ENCODE measurements at regions not wholly inside any gene's neighbourhood (a gene's known extent, or its start where the extent isn't known, plus 50 kb on each side); places are given as distances from the start of the nearest gene placed in this dataset.

DNA sequence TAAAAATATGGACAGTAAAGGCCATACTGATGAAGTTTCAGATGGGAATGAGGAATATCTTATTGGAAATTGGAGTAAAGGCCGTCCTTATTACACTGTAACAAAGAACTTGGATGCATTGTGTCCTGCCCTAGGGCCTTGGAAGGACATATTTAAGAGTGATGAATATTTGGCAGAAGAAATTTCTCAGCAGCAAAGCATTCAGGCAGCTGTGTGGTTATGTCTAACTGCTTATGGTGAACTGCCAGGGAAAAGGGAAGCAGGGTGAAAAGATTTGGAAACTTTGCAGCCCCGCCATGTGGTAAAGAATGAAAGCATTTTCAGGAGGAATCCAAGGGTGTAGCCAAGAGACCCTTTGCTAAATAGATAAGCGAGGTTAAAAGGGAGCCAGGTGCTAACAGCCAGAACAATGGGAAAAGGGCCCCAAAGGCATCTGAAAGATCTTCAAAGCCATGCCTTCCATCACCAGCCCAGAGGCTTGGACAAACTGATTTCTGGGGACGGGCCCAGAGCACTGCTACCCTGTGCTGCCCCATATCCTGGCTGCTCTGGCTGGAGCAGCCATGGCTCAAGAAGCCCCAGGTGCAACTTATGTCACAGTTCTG is 200.0 kb downstream of the PTPRU start:
- Histone ChIP-seq H3K27me3 (ENCODE audit: control insufficient read depth in 4 of 4, insufficient read depth in 4 of 4, low read length in 3 of 4) (no peaks in the 10 kb centered on the region), H3K4me1 (ENCODE audit: control insufficient read depth in 4 of 4, insufficient read depth in 4 of 4, low read length in 3 of 4) (no peaks in the 10 kb centered on the region), H3K27ac (ENCODE audit: low read depth in 1 of 2, low read length in 2 of 2) (no peak overlapping the region), H3K4me3 (ENCODE audit: low read depth in 1 of 3, low read length in 3 of 3) (no peak overlapping the region), H3K9me3 (ENCODE audit: control insufficient read depth in 4 of 4, low read length in 3 of 4) (peaks cover 0 to 3% (median 0%) of the 10 kb centered on the region in 4 donors), H3K9ac (ENCODE audit: low read depth in 1 of 2, low read length in 2 of 2) (no peak overlapping the region), H3K36me3 (ENCODE audit: control insufficient read depth in 4 of 4, insufficient read depth in 3 of 4, low read depth in 1 of 4, low read length in 3 of 4) (no peaks in the 10 kb centered on the region)
- 63% methylated on average over 4 of the region's 4 CpGs for WGBS
- no peak for DNase-seq (ENCODE audit: low spot score)
- TF ChIP-seq TAF1 (conservative IDR thresholded peaks at IDR 0.05) = no peak
- no peak for TF ChIP-seq NR2F2 (IDR thresholded peaks at IDR 0.05)
- TF ChIP-seq, protein P1, sequence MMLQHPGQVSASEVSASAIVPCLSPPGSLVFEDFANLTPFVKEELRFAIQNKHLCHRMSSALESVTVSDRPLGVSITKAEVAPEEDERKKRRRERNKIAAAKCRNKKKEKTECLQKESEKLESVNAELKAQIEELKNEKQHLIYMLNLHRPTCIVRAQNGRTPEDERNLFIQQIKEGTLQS (IDR thresholded peaks at IDR 0.05) = no peak
- TF ChIP-seq, protein P2, sequence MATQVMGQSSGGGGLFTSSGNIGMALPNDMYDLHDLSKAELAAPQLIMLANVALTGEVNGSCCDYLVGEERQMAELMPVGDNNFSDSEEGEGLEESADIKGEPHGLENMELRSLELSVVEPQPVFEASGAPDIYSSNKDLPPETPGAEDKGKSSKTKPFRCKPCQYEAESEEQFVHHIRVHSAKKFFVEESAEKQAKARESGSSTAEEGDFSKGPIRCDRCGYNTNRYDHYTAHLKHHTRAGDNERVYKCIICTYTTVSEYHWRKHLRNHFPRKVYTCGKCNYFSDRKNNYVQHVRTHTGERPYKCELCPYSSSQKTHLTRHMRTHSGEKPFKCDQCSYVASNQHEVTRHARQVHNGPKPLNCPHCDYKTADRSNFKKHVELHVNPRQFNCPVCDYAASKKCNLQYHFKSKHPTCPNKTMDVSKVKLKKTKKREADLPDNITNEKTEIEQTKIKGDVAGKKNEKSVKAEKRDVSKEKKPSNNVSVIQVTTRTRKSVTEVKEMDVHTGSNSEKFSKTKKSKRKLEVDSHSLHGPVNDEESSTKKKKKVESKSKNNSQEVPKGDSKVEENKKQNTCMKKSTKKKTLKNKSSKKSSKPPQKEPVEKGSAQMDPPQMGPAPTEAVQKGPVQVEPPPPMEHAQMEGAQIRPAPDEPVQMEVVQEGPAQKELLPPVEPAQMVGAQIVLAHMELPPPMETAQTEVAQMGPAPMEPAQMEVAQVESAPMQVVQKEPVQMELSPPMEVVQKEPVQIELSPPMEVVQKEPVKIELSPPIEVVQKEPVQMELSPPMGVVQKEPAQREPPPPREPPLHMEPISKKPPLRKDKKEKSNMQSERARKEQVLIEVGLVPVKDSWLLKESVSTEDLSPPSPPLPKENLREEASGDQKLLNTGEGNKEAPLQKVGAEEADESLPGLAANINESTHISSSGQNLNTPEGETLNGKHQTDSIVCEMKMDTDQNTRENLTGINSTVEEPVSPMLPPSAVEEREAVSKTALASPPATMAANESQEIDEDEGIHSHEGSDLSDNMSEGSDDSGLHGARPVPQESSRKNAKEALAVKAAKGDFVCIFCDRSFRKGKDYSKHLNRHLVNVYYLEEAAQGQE (IDR thresholded peaks at IDR 0.05) = no peak
- TF ChIP-seq JUND (IDR thresholded peaks at IDR 0.05) = no peak
- no peak for TF ChIP-seq SP1 (IDR thresholded peaks at IDR 0.05)

DNA sequence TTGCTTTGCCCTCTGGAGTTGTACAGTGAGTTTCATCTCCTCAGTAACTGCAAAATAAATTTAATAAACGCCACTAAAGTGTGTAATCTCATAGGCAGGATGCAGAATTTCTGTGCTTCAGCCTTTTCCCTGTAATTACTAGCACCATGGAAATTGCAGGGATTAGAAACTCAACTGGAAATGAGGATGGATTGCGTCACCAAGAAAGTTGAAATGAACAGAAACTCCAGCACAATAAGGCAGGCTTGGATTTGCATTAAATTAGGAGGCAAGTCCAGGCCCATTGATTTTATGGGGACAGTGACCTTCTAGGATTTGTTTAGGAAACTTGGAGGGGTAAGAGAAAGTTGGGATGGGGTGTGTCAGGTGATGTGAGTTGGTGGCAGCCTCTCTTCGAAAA is 197.5 kb downstream of the PTPRU start:
- 74% methylated on average over 3 of the region's 3 CpGs for WGBS
- H3K4me1 ChIP-seq (ENCODE audit: control insufficient read depth in 4 of 4, insufficient read depth in 4 of 4, low read length in 3 of 4) = no peaks in the 10 kb centered on the region
- DNase-seq (ENCODE audit: low spot score) = no peak
- no peak overlapping the region for H3K27ac ChIP-seq (ENCODE audit: low read depth in 1 of 2, low read length in 2 of 2)
- H3K9ac ChIP-seq (ENCODE audit: low read depth in 1 of 2, low read length in 2 of 2) = no peak overlapping the region
- H3K27me3 ChIP-seq (ENCODE audit: control insufficient read depth in 4 of 4, insufficient read depth in 4 of 4, low read length in 3 of 4) = no peaks in the 10 kb centered on the region
- peaks cover 0 to 8% (median 3%) of the 10 kb centered on the region in 4 donors for H3K9me3 ChIP-seq (ENCODE audit: control insufficient read depth in 4 of 4, low read length in 3 of 4)
- H3K4me3 ChIP-seq (ENCODE audit: low read depth in 1 of 3, low read length in 3 of 3) = no peak overlapping the region
- no peak for TF ChIP-seq HNF4A (conservative IDR thresholded peaks at IDR 0.05)
- no peak for TF ChIP-seq RAD21 (IDR thresholded peaks at IDR 0.05)
- no peaks in the 10 kb centered on the region for H3K36me3 ChIP-seq (ENCODE audit: control insufficient read depth in 4 of 4, insufficient read depth in 3 of 4, low read depth in 1 of 4, low read length in 3 of 4)

DNA sequence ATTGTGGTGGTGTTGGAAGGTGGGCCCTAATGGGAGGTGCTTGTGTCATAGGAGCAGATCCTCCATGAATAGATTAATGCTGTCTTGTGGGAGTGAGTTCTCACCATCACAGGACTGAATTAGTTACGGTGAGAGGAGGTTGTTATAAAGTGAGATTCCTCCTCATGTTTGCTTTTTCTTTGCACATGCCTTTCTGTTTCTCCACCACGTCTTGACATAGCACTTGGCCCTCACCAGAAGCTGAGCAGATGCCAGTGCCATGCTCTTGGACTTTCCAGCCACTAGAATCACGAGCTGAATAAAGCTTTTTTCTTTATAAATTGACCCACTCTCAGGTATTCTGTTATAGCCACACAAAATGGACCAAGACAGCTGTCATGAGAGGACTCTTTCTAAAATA is 194.8 kb downstream of the PTPRU start:
- TF ChIP-seq, protein P1 (IDR thresholded peaks at IDR 0.05) = no peak
- TF ChIP-seq GABPA (IDR thresholded peaks at IDR 0.05 in 1 of 2, conservative IDR thresholded peaks at IDR 0.05 in 1 of 2) = no peak
- no peak for TF ChIP-seq RXRA (IDR thresholded peaks at IDR 0.05)
- no peak for TF ChIP-seq NR2F2 (IDR thresholded peaks at IDR 0.05)
- no peak for TF ChIP-seq SP1 (IDR thresholded peaks at IDR 0.05)
- no peak for TF ChIP-seq YY1 (IDR thresholded peaks at IDR 0.05)
- TF ChIP-seq HNF4A (conservative IDR thresholded peaks at IDR 0.05) = no peak
- TF ChIP-seq, protein P2 (IDR thresholded peaks at IDR 0.05) = no peak
- no peaks in the 10 kb centered on the region for H3K4me1 ChIP-seq (ENCODE audit: control insufficient read depth in 4 of 4, insufficient read depth in 4 of 4, low read length in 3 of 4)
- no peak for DNase-seq (ENCODE audit: low spot score)
- H3K9me3 ChIP-seq (ENCODE audit: control insufficient read depth in 4 of 4, low read length in 3 of 4) = peaks cover 0 to 8% (median 3%) of the 10 kb centered on the region in 4 donors
- H3K4me3 ChIP-seq (ENCODE audit: low read depth in 1 of 3, low read length in 3 of 3) = no peak overlapping the region
- no peak overlapping the region for H3K9ac ChIP-seq (ENCODE audit: low read depth in 1 of 2, low read length in 2 of 2)
- WGBS = 66% methylated on average over 3 of the region's 3 CpGs
- no peak overlapping the region for H3K27ac ChIP-seq (ENCODE audit: low read depth in 1 of 2, low read length in 2 of 2)
- no peaks in the 10 kb centered on the region for H3K27me3 ChIP-seq (ENCODE audit: control insufficient read depth in 4 of 4, insufficient read depth in 4 of 4, low read length in 3 of 4)
- H3K36me3 ChIP-seq (ENCODE audit: control insufficient read depth in 4 of 4, insufficient read depth in 3 of 4, low read depth in 1 of 4, low read length in 3 of 4) = no peaks in the 10 kb centered on the region
